A549 (cell line): ENCODE measurements at regions not wholly inside any gene's neighbourhood (a gene's known extent, or its start where the extent isn't known, plus 50 kb on each side); places are given as distances from the start of the nearest gene placed in this dataset.

ENCODE experiments used
- ATAC-seq, 2 experiments: fragments of 200-7000 bp in 1 of 2; fragments of >200 bp in 1 of 2; cut with Nextera tagmentation in 1 of 2; cut with Tn5 transposase in 1 of 2; 3 replicates each; pipeline versions ENCODE4 v1.8.0 to v1.9.1; 2018 to 2020; ENCODE audit warnings: mild to moderate bottlenecking in 1 of 2, moderate library complexity in 1 of 2
- CTCF ChIA-PET: fragments of 300-600 bp; sonication (Branson Sonifier 250); formaldehyde crosslinking; extraction: SDS; loops from one replicate; lab custom pipeline; 2021; ENCODE audit warnings: antibody characterized with exemption, inconsistent platforms; lab: Yijun Ruan, JAX
- POLR2A ChIA-PET: fragments of 350-600 bp; formaldehyde crosslinking; extraction: SDS; loops from one replicate; lab custom pipeline; 2021; ENCODE audit warnings: antibody characterized with exemption, inconsistent platforms; lab: Yijun Ruan, JAX
- DNase-seq, 2 experiments: peaks; one replicate each; pipeline versions ENCODE4 v3.0.0 to v3.0.0-alpha.2; 2011 to 2016; ENCODE audit warnings: low read depth in 1 of 2, low spot score in 1 of 2
- FAIRE-seq: peaks from 2 replicates; lab custom pipeline; 2011; peaks lifted over from hg19 to GRCh38; lab: Jason Lieb, UNC
- H3K27ac ChIP-seq, 2 experiments: fragments of >200 bp; sonication (Bioruptor Twin); formaldehyde crosslinking; 3 replicates each; pipeline ENCODE4 v1.5.1; 2016 to 2017
- H3K4me1 ChIP-seq: fragments of >200 bp; sonication (Bioruptor Twin); formaldehyde crosslinking; 3 replicates; pipeline ENCODE4 v1.6.1; 2016
- H3K4me2 ChIP-seq: fragments of >200 bp; sonication (Bioruptor Twin); formaldehyde crosslinking; 3 replicates; pipeline ENCODE4 v1.6.1; 2016
- H3K4me3 ChIP-seq: fragments of >200 bp; sonication (Bioruptor Twin); formaldehyde crosslinking; 3 replicates; pipeline ENCODE4 v1.5.1; 2016
- H3K9me3 ChIP-seq: fragments of >200 bp; sonication (Bioruptor Twin); formaldehyde crosslinking; 3 replicates; pipeline ENCODE4 v1.6.1; 2016
- CEBPB ChIP-seq, 2 experiments: fragments of >200 bp in 1 of 2; sonication (Bioruptor Twin) in 1 of 2; formaldehyde crosslinking in 1 of 2; IDR thresholded peaks; 2 replicates each; pipeline ENCODE4 v1.6.1; 2012 to 2016
- CHD2 ChIP-seq: fragments of 150-350 bp; IDR thresholded peaks from 2 replicates; pipeline ENCODE4 v1.6.1; 2014; ENCODE audit warnings: low read length; ENCODE audit not compliant: partially characterized antibody
- CHD4 ChIP-seq: fragments of 200-600 bp; sonication (generic); IDR thresholded peaks from 2 replicates; pipeline ENCODE4 v1.6.1; 2016; ENCODE audit warnings: antibody characterized with exemption, mild to moderate bottlenecking, borderline replicate concordance
- ESRRA ChIP-seq: fragments of 150-350 bp; IDR thresholded peaks from 2 replicates; pipeline ENCODE4 v1.6.1; 2014; ENCODE audit warnings: mild to moderate bottlenecking, low read length, borderline replicate concordance
- FOSL2 ChIP-seq, 2 experiments: fragments of 450-650 bp in 1 of 2; fragments of >200 bp in 1 of 2; sonication (Bioruptor Twin) in 1 of 2; formaldehyde crosslinking; IDR thresholded peaks; 2 replicates each; pipeline versions ENCODE4 v1.5.0 to v1.6.1; 2016 to 2020; ENCODE audit warnings: mild to moderate bottlenecking in 1 of 2, moderate library complexity in 1 of 2
- FOXS1 ChIP-seq: fragments of 250-450 bp; sonication (Bioruptor Pico); IDR thresholded peaks from 2 replicates; pipeline ENCODE4 v1.5.0; 2020; ENCODE audit warnings: mild to moderate bottlenecking, moderate library complexity
- GATA3 ChIP-seq: IDR thresholded peaks from 2 replicates; pipeline ENCODE4 v1.6.1; 2012; ENCODE audit warnings: borderline replicate concordance
- HDAC2 ChIP-seq: fragments of 200-600 bp; sonication (generic); IDR thresholded peaks from 2 replicates; pipeline ENCODE4 v1.6.1; 2016
- HEYL ChIP-seq: fragments of 250-450 bp; sonication (Bioruptor Pico); IDR thresholded peaks from 2 replicates; pipeline ENCODE4 v1.8.0; 2021; ENCODE audit warnings: mild to moderate bottlenecking, moderate library complexity
- HOXA7 ChIP-seq: fragments of 250-450 bp; sonication (Bioruptor Pico); IDR thresholded peaks from 2 replicates; pipeline ENCODE4 v1.5.0; 2020; ENCODE audit warnings: mild to moderate bottlenecking, moderate library complexity
- MAFK ChIP-seq: fragments of 450-650 bp; IDR thresholded peaks from 2 replicates; pipeline ENCODE4 v1.6.1; 2014; ENCODE audit not compliant: partially characterized antibody
- MYC ChIP-seq: IDR thresholded peaks from 2 replicates; pipeline ENCODE4 v1.6.1; 2012; ENCODE audit warnings: mild to moderate bottlenecking, inconsistent platforms, low read length, improper control_type of control experiment, borderline replicate concordance
- NFE2L2 ChIP-seq: fragments of 150-350 bp; conservative IDR thresholded peaks from 2 replicates; pipeline ENCODE4 v1.6.1; 2014; ENCODE audit warnings: low read length
- NR3C1 ChIP-seq: fragments of >200 bp; sonication (Bioruptor Twin); formaldehyde crosslinking; IDR thresholded peaks from 3 replicates; pipeline ENCODE4 v1.6.1; 2017
- PHF8 ChIP-seq: fragments of 200-600 bp; sonication (generic); IDR thresholded peaks from 2 replicates; pipeline ENCODE4 v1.6.1; 2016; ENCODE audit warnings: low read depth, mild to moderate bottlenecking, antibody characterized with exemption, moderate library complexity, borderline replicate concordance
- SMC3 ChIP-seq: fragments of >200 bp; sonication (Bioruptor Twin); formaldehyde crosslinking; IDR thresholded peaks from 3 replicates; pipeline ENCODE4 v1.6.1; 2018; ENCODE audit warnings: inconsistent platforms
- SREBF2 ChIP-seq: fragments of 450-650 bp; IDR thresholded peaks from 2 replicates; pipeline ENCODE4 v1.6.1; 2014; ENCODE audit warnings: mild to moderate bottlenecking, moderate library complexity
- ZC3H11A ChIP-seq: fragments of 450-650 bp; IDR thresholded peaks from 2 replicates; pipeline ENCODE4 v1.6.1; 2014; ENCODE audit warnings: antibody characterized with exemption, mild to moderate bottlenecking
- ZFP36 ChIP-seq: fragments of 450-650 bp; IDR thresholded peaks from 2 replicates; pipeline ENCODE4 v1.6.1; 2014; ENCODE audit warnings: borderline replicate concordance; ENCODE audit not compliant: partially characterized antibody
- ZNF302 ChIP-seq: fragments of 250-450 bp; sonication (Bioruptor Pico); IDR thresholded peaks from 2 replicates; pipeline ENCODE4 v1.9.0; 2021; ENCODE audit warnings: inconsistent platforms, mild to moderate bottlenecking, moderate library complexity
- ZSCAN20 ChIP-seq: fragments of 250-450 bp; sonication (Bioruptor Pico); IDR thresholded peaks from 2 replicates; pipeline ENCODE4 v1.8.0; 2022; ENCODE audit warnings: mild to moderate bottlenecking, moderate library complexity
- WGBS: methylation state at CpG from one replicate; pipeline ENCODE4 v1.1.6; 2017; ENCODE audit errors: missing lambda C conversion rate; 5-methylcytosine and 5-hydroxymethylcytosine counted together
- TF ChIP-seq, protein P1 (sequence below): fragments of 150-350 bp; IDR thresholded peaks from 2 replicates; pipeline ENCODE4 v1.6.1; 2014; ENCODE audit warnings: low read depth, mild to moderate bottlenecking, low read length
- TF ChIP-seq, protein P2 (sequence below): IDR thresholded peaks from 2 replicates; pipeline ENCODE4 v1.6.1; 2012
- TF ChIP-seq, protein P3 (sequence below): fragments of 250-450 bp; sonication (Bioruptor Pico); IDR thresholded peaks from 2 replicates; pipeline ENCODE4 v1.5.0; 2021; ENCODE audit warnings: mild to moderate bottlenecking, moderate library complexity, borderline replicate concordance
- TF ChIP-seq, protein P4 (sequence below): fragments of 200-600 bp; sonication (generic); IDR thresholded peaks from 2 replicates; pipeline ENCODE4 v1.6.1; 2016; ENCODE audit warnings: antibody characterized with exemption, mild to moderate bottlenecking, moderate library complexity
- TF ChIP-seq, protein P5 (sequence below): fragments of 250-450 bp; sonication (Bioruptor Pico); IDR thresholded peaks from 2 replicates; pipeline ENCODE4 v1.5.0; 2020; ENCODE audit warnings: low read depth, mild to moderate bottlenecking, moderate library complexity

DNA sequence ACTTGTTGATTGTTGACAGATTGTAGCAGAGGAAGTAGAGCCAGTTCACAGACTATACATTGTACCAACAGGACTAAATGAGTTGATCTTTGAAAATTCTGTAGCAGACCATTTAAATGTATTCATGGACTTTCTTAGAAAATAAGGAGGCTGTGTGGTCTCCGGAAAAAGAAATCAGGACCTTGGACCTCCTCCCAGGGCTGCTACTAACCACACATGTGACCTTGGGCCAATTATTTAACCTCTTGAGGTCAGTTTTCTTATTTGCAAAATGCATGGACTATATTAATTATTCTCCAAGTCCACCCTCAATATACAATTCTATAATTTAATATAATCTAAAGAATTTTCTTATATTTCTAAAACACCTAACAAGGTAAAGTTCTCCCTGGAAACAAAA, 492.0 kb upstream of the JAG1 start (continued):
- no peak for TF ChIP-seq FOSL2 (IDR thresholded peaks at IDR 0.05)
- no peak for TF ChIP-seq FOSL2 (CRISPR knock-in tag; IDR thresholded peaks at IDR 0.05)
- TF ChIP-seq, protein P1, sequence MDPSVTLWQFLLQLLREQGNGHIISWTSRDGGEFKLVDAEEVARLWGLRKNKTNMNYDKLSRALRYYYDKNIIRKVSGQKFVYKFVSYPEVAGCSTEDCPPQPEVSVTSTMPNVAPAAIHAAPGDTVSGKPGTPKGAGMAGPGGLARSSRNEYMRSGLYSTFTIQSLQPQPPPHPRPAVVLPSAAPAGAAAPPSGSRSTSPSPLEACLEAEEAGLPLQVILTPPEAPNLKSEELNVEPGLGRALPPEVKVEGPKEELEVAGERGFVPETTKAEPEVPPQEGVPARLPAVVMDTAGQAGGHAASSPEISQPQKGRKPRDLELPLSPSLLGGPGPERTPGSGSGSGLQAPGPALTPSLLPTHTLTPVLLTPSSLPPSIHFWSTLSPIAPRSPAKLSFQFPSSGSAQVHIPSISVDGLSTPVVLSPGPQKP: no peak
- TF ChIP-seq ZSCAN20 (CRISPR knock-in tag): no peak
- TF ChIP-seq NR3C1: no peak
- no peak for TF ChIP-seq NFE2L2
- TF ChIP-seq, protein P2, sequence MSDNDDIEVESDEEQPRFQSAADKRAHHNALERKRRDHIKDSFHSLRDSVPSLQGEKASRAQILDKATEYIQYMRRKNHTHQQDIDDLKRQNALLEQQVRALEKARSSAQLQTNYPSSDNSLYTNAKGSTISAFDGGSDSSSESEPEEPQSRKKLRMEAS: no peak
- no peak for TF ChIP-seq GATA3

DNA sequence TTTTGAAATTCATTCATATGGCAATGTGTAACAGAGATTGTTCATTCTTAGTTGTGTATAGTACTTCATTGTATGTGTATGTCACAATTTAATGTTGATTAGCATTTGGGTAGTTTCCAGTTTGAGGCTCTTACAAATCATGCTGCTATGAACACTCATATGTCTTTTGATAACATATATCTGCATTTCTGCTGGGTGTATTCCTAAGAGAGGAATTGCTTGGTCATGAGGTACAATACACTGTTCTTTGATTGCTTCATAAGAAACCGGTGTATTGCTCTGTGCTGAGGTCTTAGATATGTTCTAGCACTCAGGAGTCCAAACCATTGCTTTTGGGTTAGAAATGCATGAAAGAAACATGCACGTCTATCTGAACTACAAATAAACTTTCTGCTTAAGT, 492.9 kb upstream of the JAG1 start:
- no peak overlapping the region for H3K4me3 ChIP-seq
- FAIRE-seq (peak; percentile 81), DNase-seq (no peak), ATAC-seq (no peak)
- ChIA-PET CTCF (interaction anchor here (1.1 kb wide), 1 partner anchor 33 kb away, joined by 5 read pairs; no protein-coding TSS in a partner anchor), POLR2A (no interaction called here)
- H3K9me3 ChIP-seq: no peaks in the 10 kb centered on the region
- no peak overlapping the region for H3K4me2 ChIP-seq
- H3K27ac ChIP-seq: no peak overlapping the region
- WGBS: 78% methylated on average over 2 of the region's 2 CpGs
- H3K4me1 ChIP-seq: 0 out of 3 replicates have a peak, but pooled peaks cover 5% of the 10 kb centered on the region
- TF ChIP-seq, protein P3, sequence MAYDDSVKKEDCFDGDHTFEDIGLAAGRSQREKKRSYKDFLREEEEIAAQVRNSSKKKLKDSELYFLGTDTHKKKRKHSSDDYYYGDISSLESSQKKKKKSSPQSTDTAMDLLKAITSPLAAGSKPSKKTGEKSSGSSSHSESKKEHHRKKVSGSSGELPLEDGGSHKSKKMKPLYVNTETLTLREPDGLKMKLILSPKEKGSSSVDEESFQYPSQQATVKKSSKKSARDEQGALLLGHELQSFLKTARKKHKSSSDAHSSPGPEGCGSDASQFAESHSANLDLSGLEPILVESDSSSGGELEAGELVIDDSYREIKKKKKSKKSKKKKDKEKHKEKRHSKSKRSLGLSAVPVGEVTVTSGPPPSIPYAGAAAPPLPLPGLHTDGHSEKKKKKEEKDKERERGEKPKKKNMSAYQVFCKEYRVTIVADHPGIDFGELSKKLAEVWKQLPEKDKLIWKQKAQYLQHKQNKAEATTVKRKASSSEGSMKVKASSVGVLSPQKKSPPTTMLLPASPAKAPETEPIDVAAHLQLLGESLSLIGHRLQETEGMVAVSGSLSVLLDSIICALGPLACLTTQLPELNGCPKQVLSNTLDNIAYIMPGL: no peak
- TF ChIP-seq GATA3 (no peak), HEYL (CRISPR knock-in tag) (no peak), SREBF2 (no peak), ESRRA (no peak)

DNA sequence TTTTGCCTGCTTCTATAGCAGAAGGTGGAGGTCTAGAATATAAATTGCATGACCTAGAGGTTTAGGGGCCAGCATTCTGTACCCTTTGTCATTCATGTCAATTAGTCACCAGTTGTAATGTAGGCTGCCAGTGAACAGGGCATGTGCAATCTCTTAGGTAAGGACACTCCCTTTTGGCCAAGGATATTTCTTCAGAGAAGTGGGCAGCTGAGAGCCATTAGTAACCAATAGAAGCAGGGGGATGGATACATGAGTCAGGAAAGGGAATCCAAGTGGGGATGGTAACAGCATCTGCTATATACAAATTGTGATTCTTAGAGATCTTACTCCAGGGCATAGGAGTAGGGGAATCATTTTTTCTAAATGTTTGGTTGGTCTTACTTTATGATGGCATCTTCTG, 494.2 kb upstream of the JAG1 start:
- peak in 1 of 2 experiments; percentile 25 for DNase-seq
- ChIA-PET CTCF (no interaction called here), POLR2A (no interaction called here)
- Histone ChIP-seq H3K9me3 (no peaks in the 10 kb centered on the region), H3K4me1 (0 out of 3 replicates have a peak, but pooled peaks cover 5% of the 10 kb centered on the region), H3K4me2 (no peak overlapping the region), H3K27ac (no peak overlapping the region), H3K4me3 (no peak overlapping the region)
- ATAC-seq: no peak
- no peak for FAIRE-seq
- TF ChIP-seq CHD2: no peak
- no peak for TF ChIP-seq ZC3H11A
- no peak for TF ChIP-seq FOXS1
- no peak for TF ChIP-seq ESRRA
- no peak for TF ChIP-seq ZFP36
- TF ChIP-seq MAFK: no peak
- TF ChIP-seq SREBF2: no peak
- no peak for TF ChIP-seq SMC3
- no peak for TF ChIP-seq ZNF302 (CRISPR knock-in tag)
- no peak for TF ChIP-seq HDAC2
- no peak for TF ChIP-seq HOXA7
- TF ChIP-seq NFE2L2: no peak

DNA sequence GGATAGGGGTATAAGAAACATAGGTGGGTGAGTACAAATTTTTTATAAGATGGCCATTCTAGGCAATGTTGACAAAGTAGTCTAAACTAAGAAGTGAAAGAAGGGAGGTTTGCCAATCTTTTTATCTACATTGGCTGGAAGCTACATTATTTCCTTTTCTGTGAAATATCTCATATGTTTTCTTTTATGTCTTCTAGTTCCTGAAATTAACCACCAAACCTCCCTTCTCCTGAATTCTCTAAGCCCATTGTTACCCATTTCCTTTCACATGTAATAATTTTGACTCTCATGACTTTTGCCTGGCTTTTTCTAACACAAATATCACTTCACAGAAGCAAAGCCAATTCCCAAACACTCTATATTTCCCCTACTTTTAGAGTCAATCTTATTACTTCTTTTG, 496.2 kb upstream of the JAG1 start:
- Histone ChIP-seq H3K27ac (no peak overlapping the region; a peak in 1 of 6 replicates), H3K4me2 (no peak overlapping the region), H3K4me1 (0 out of 3 replicates have a peak, but pooled peaks cover 5% of the 10 kb centered on the region), H3K4me3 (no peak overlapping the region), H3K9me3 (no peaks in the 10 kb centered on the region)
- DNase-seq: no peak
- POLR2A ChIA-PET: no interaction called here
- FAIRE-seq: no peak
- CTCF ChIA-PET: interaction anchor here (1.3 kb wide), 1 partner anchor 22 kb away, joined by 3 read pairs; no protein-coding TSS in a partner anchor
- no peak for ATAC-seq
- TF ChIP-seq CHD4 (no peak), CEBPB (IDR thresholded peaks at IDR 0.05) (no peak), GATA3 (no peak), MYC (no peak), FOSL2 (IDR thresholded peaks at IDR 0.05) (no peak), FOSL2 (CRISPR knock-in tag; IDR thresholded peaks at IDR 0.05) (no peak), PHF8 (no peak), SREBF2 (no peak)
- TF ChIP-seq, protein P4, sequence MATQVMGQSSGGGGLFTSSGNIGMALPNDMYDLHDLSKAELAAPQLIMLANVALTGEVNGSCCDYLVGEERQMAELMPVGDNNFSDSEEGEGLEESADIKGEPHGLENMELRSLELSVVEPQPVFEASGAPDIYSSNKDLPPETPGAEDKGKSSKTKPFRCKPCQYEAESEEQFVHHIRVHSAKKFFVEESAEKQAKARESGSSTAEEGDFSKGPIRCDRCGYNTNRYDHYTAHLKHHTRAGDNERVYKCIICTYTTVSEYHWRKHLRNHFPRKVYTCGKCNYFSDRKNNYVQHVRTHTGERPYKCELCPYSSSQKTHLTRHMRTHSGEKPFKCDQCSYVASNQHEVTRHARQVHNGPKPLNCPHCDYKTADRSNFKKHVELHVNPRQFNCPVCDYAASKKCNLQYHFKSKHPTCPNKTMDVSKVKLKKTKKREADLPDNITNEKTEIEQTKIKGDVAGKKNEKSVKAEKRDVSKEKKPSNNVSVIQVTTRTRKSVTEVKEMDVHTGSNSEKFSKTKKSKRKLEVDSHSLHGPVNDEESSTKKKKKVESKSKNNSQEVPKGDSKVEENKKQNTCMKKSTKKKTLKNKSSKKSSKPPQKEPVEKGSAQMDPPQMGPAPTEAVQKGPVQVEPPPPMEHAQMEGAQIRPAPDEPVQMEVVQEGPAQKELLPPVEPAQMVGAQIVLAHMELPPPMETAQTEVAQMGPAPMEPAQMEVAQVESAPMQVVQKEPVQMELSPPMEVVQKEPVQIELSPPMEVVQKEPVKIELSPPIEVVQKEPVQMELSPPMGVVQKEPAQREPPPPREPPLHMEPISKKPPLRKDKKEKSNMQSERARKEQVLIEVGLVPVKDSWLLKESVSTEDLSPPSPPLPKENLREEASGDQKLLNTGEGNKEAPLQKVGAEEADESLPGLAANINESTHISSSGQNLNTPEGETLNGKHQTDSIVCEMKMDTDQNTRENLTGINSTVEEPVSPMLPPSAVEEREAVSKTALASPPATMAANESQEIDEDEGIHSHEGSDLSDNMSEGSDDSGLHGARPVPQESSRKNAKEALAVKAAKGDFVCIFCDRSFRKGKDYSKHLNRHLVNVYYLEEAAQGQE: no peak
- TF ChIP-seq, protein P5, sequence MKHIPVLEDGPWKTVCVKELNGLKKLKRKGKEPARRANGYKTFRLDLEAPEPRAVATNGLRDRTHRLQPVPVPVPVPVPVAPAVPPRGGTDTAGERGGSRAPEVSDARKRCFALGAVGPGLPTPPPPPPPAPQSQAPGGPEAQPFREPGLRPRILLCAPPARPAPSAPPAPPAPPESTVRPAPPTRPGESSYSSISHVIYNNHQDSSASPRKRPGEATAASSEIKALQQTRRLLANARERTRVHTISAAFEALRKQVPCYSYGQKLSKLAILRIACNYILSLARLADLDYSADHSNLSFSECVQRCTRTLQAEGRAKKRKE: no peak
